ENCODE measurements at regions not wholly inside any gene's neighbourhood (a gene's known extent, or its start where the extent isn't known, plus 50 kb on each side); places are given as distances from the start of the nearest gene placed in this dataset.
"Not testable (repeated sequence)": the region's sequence is repeated elsewhere in the genome, so short reads cannot be mapped to it uniquely, and the experiment has no call there.

DNA sequence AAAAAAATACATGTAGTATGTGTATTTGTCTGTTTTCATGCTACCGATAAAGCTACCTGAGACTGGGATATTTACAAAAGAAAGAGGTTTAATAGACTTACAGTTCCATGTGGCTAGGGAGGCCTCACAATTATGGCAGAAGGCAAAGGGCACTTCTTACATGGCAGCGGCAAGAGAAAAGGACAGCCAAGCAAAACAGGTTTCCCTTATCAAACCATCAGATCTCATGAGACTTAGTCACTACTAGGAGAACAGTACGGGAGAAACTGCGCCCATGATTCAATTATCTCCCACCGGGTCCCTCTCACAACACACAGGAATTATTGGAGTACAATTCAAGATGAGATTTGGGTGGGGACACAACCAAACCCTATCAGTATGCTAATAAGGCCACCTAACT, 137.0 kb upstream of the ELOVL6 start:
- H3K27me3 ChIP-seq, result no peaks in the 10 kb centered on the region
- H3K4me1 ChIP-seq, result no peaks in the 10 kb centered on the region
- H3K27ac ChIP-seq, result no peak overlapping the region
- H3K36me3 ChIP-seq, result no peaks in the 10 kb centered on the region
- WGBS, 2 donors (ENCODE audit: low coverage in 1 of 2), result 88 to 94% methylated on average over 4 to 5 of the region's 5 CpGs
- TF ChIP-seq EP300 (IDR thresholded peaks at IDR 0.05; ENCODE audit: low read depth) (no peak), POLR2A (IDR thresholded peaks at IDR 0.05) (no peak), POLR2AphosphoS5 (IDR thresholded peaks at IDR 0.05) (no peak)
- TF ChIP-seq, protein P1, sequence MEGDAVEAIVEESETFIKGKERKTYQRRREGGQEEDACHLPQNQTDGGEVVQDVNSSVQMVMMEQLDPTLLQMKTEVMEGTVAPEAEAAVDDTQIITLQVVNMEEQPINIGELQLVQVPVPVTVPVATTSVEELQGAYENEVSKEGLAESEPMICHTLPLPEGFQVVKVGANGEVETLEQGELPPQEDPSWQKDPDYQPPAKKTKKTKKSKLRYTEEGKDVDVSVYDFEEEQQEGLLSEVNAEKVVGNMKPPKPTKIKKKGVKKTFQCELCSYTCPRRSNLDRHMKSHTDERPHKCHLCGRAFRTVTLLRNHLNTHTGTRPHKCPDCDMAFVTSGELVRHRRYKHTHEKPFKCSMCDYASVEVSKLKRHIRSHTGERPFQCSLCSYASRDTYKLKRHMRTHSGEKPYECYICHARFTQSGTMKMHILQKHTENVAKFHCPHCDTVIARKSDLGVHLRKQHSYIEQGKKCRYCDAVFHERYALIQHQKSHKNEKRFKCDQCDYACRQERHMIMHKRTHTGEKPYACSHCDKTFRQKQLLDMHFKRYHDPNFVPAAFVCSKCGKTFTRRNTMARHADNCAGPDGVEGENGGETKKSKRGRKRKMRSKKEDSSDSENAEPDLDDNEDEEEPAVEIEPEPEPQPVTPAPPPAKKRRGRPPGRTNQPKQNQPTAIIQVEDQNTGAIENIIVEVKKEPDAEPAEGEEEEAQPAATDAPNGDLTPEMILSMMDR (IDR thresholded peaks at IDR 0.05), result no peak
- in situ Hi-C loops (cut with MboI; ENCODE audit: low pct_ligation_motif_present in 1 of 4, low pct_unique_long_range_greater_than_20kb in 1 of 4, low sequenced_read_pairs in 3 of 4), result loop anchor here in 2 of 4 donors (25.0 kb wide), 2 partner anchors 177 to 323 kb away; no protein-coding TSS in a partner anchor
- intact Hi-C loops (cut with DNase I; ENCODE audit: low total_unique reads), result no loop called here
- H3K4me3 ChIP-seq, result no peak overlapping the region
- no peak for DNase-seq
- no peaks in the 10 kb centered on the region for H3K9me3 ChIP-seq

DNA sequence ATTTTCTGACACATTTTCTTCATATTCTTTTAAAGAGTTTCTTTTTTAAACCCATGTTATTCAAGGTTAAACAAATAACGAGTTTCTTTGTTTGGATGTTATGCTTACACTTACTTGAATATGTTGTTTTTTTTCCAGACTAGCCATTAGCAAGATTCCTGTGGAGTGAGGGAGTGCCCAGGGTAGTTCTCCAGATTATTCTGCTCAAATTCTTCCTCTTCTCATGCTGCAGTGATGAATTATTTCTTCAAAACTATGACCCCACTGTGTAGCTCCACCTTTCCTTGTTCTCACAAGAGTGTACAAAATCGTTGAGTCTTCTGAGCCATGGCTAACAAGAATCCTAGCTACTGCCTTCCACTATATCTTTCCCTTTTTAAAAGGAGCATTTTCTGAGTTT, 134.1 kb upstream of the ELOVL6 start:
- Histone ChIP-seq H3K36me3 (no peaks in the 10 kb centered on the region), H3K4me1 (no peaks in the 10 kb centered on the region), H3K4me3 (no peak overlapping the region), H3K27ac (no peak overlapping the region), H3K27me3 (no peaks in the 10 kb centered on the region), H3K9me3 (no peaks in the 10 kb centered on the region)
- in situ Hi-C loops (cut with MboI; ENCODE audit: low pct_ligation_motif_present in 1 of 4, low pct_unique_long_range_greater_than_20kb in 1 of 4, low sequenced_read_pairs in 3 of 4), result loop anchor here in 2 of 4 donors (25.0 kb wide), 2 partner anchors 180 to 320 kb away; no protein-coding TSS in a partner anchor
- TF ChIP-seq, protein P1 (IDR thresholded peaks at IDR 0.05), result no peak
- TF ChIP-seq POLR2A (IDR thresholded peaks at IDR 0.05), result no peak
- TF ChIP-seq POLR2AphosphoS5 (IDR thresholded peaks at IDR 0.05), result no peak
- no peak for TF ChIP-seq EP300 (IDR thresholded peaks at IDR 0.05; ENCODE audit: low read depth)
- intact Hi-C loops (cut with DNase I; ENCODE audit: low total_unique reads), result no loop called here
- no peak for DNase-seq
- WGBS, 2 donors (ENCODE audit: low coverage in 1 of 2), result 62 to 75% methylated on average over 2 of the region's 2 CpGs

DNA sequence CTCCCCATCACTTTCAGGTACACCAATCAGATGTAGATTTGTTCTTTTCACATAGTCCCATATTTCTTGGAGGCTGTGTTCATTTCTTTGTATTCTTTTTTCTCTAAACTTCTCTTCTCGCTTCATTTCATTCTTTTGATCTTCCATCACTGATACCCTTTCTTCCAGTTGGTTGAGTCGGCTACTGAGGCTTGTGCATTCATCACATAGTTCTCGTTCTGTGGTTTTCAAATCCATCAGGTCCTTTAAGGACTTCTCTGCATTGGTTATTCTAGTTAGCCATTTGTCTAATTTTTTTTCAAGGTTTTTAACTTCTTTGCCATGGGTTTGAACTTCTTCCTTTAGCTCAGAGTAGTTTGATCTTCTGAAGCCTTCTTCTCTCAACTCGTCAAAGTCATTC, 128.0 kb upstream of the ELOVL6 start:
- in situ Hi-C loops (cut with MboI; ENCODE audit: low pct_ligation_motif_present in 1 of 4, low pct_unique_long_range_greater_than_20kb in 1 of 4, low sequenced_read_pairs in 3 of 4), result loop anchor here in 2 of 4 donors (25.0 kb wide), 2 partner anchors 186 to 314 kb away; no protein-coding TSS in a partner anchor
- intact Hi-C loops (cut with DNase I; ENCODE audit: low total_unique reads), result not testable (repeated sequence)

DNA sequence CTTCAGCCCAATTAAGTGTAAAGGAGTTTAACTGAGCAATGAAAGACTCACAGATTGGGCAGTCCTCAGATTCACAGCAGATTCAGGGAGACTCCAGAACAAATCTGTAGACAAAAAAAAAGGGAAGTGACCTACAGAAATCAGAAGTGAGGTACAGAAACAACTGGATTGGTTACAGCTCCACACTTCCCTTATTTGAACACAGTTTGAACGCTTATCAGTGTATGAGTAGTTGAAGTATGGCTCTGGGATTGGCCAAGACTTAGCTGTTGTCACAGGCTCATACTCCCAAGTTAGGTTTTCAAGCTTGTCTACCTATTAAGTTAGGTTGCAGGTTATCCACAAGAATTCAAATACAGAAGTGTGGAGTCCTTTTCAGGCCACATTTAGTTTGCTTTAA, 112.4 kb upstream of the ELOVL6 start:
- WGBS, 2 donors (ENCODE audit: low coverage in 1 of 2), result 33 to 70% methylated on average over 1 of the region's 1 CpG
- no peaks in the 10 kb centered on the region for H3K4me1 ChIP-seq
- DNase-seq, result no peak
- no peak overlapping the region for H3K27ac ChIP-seq
- intact Hi-C loops (cut with DNase I; ENCODE audit: low total_unique reads) (no loop called here), in situ Hi-C loops (cut with MboI; ENCODE audit: low pct_ligation_motif_present in 1 of 4, low pct_unique_long_range_greater_than_20kb in 1 of 4, low sequenced_read_pairs in 3 of 4) (loop anchor here in 1 of 4 donors (10.0 to 25.0 kb wide), 2 partner anchors 194 to 298 kb away; no protein-coding TSS in a partner anchor)
- TF ChIP-seq POLR2A (IDR thresholded peaks at IDR 0.05) (no peak), POLR2AphosphoS5 (IDR thresholded peaks at IDR 0.05) (no peak), EP300 (IDR thresholded peaks at IDR 0.05; ENCODE audit: low read depth) (no peak)
- TF ChIP-seq, protein P1 (IDR thresholded peaks at IDR 0.05), result no peak
- H3K36me3 ChIP-seq, result no peaks in the 10 kb centered on the region
- no peaks in the 10 kb centered on the region for H3K27me3 ChIP-seq
- no peak overlapping the region for H3K4me3 ChIP-seq
- no peaks in the 10 kb centered on the region for H3K9me3 ChIP-seq

More for the DNA sequence above, 128.0 kb upstream of the ELOVL6 start:
- H3K9me3 ChIP-seq, DNase-seq, H3K27ac ChIP-seq, H3K4me3 ChIP-seq, H3K4me1 ChIP-seq, H3K36me3 ChIP-seq, H3K27me3 ChIP-seq: not testable (repeated sequence)
- 83 to 85% methylated on average over 3 to 4 of the region's 4 CpGs for WGBS, 2 donors (ENCODE audit: low coverage in 1 of 2)

DNA sequence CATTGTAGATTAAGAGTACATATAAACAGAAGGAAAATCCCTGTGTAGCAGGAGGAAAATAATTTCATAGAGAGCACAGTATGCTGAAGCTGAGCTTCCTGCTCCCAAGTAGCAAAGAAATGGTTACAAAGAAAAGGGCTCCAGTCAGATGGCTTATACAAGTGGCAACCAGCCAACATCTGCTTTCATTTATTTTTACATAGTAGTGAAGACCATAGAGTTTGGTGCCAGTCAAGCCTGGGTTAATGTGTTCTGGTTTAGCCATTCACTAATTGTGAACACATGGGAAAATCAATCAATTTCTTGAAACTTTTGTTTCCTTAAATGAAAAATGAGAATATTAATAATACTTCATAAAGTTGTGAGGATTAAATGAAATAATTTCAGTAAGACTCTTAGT, 111.3 kb upstream of the ELOVL6 start:
- Histone ChIP-seq H3K27ac (no peak overlapping the region), H3K4me3 (no peak overlapping the region), H3K27me3 (no peaks in the 10 kb centered on the region), H3K9me3 (no peaks in the 10 kb centered on the region), H3K4me1 (no peaks in the 10 kb centered on the region), H3K36me3 (no peaks in the 10 kb centered on the region)
- DNase-seq, result no peak
- in situ Hi-C loops (cut with MboI; ENCODE audit: low pct_ligation_motif_present in 1 of 4, low pct_unique_long_range_greater_than_20kb in 1 of 4, low sequenced_read_pairs in 3 of 4) (loop anchor here in 1 of 4 donors (10.0 to 25.0 kb wide), 2 partner anchors 195 to 297 kb away; no protein-coding TSS in a partner anchor), intact Hi-C loops (cut with DNase I; ENCODE audit: low total_unique reads) (no loop called here)
- TF ChIP-seq POLR2A (IDR thresholded peaks at IDR 0.05) (no peak), POLR2AphosphoS5 (IDR thresholded peaks at IDR 0.05) (no peak), EP300 (IDR thresholded peaks at IDR 0.05; ENCODE audit: low read depth) (no peak)
- TF ChIP-seq, protein P1 (IDR thresholded peaks at IDR 0.05), result no peak

All from transverse colon (tissue), 4 donors.